AG09309 (cell line): ENCODE measurements at regions not wholly inside any gene's neighbourhood (a gene's known extent, or its start where the extent isn't known, plus 50 kb on each side); places are given as distances from the start of the nearest gene placed in this dataset.
"Not testable (repeated sequence)": the region's sequence is repeated elsewhere in the genome, so short reads cannot be mapped to it uniquely, and the experiment has no call there.

Experiments
- DNase-seq: peaks from one replicate; pipeline ENCODE4 v3.0.0-alpha.2; 2010; ENCODE audit warnings: low read depth
- H3K4me3 ChIP-seq: 2 replicates; pipeline ENCODE4 v1.5.1; 2011; ENCODE audit warnings: mild to moderate bottlenecking, low read depth, low read length, moderate library complexity; ENCODE audit not compliant: control insufficient read depth
- CTCF ChIP-seq: IDR thresholded peaks from 2 replicates; pipeline ENCODE4 v1.5.1; 2011; ENCODE audit warnings: mild to moderate bottlenecking, low read depth, low read length, inconsistent platforms; ENCODE audit not compliant: insufficient read depth, control insufficient read depth; ENCODE audit errors: missing control alignments

DNA sequence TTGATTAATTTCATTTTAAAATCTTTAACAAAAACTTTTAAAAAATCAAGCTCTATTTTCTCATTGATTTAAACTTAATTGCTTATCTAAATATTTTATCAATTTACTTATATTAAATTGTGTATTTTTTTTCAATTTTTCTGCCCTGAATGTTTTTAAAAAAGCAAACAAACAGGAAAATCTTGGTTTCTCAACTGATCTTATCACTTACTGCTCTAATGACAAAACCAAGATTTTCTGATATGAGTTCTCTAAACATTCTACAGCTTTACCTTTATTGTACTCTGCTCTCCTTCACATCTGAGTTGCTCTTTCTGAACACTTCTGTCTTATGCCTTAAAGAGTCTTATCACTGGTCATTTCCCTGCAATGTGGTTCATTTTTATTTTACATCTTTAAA, 587.8 kb upstream of the BCHE start:
- TF ChIP-seq CTCF = no peak
- H3K4me3 ChIP-seq = no peak overlapping the region
- DNase-seq = no peak

DNA sequence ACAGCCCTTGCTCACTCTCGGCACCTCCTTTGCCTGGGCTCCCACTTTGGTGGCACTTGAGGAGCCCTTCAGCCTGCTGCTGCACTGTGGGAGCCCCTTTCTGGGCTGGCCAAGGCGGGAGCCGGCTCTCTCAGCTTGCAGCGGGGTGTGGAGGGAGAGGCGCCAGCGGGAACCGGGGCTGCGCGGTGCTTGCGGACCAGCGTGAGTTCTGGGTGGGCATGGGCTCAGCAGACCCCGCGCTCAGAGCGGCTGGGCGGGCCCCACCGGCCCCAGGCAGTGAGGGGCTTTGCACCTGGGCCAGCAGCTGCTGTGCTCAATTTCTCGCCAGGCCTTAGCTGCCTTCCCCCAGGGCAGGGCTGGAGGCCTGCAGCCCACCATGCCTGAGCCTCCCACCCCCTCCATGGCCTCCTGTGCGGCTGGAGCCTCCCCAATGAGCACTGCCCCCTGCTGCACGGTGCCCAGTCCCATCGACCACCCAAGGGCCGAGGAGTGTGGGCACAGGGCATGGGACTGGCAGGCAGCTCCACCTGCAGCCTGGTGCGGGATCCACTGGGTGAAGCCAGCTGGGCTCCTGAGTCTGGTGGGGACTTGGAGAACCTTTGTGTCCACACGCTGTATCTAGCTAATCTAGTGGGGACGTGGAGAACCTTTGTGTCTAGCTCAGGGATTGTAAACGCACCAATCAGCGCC, 586.7 kb upstream of the BCHE start:
- not testable (repeated sequence) for H3K4me3 ChIP-seq, DNase-seq

DNA sequence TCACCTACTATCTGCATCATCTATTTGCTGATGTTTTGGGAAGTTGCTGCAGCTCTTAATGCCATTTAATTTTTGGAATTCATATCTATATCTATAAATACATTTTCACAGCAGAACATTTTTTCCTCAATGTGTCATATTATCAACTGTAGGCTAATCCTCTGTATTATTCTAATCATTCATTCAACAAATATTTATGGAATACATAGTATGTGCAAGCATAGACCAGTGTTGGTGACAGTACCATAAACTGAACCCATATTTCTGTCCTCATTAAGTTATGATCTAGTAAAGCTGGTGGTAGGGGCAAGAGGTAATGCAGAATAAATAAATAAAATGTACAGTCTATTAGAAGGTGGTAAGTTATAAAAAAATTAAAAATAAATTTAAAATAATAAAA, 585.3 kb upstream of the BCHE start:
- H3K4me3 ChIP-seq = no peak overlapping the region
- no peak for TF ChIP-seq CTCF
- DNase-seq = no peak

- H3K4me3 ChIP-seq = no peak overlapping the region
- DNase-seq = no peak
- no peak for TF ChIP-seq CTCF
Measured at GRCh38 chr3:166420071-166420470, 582.8 kb upstream of the BCHE start.

GRCh38 chr3:166405896-166406295, 568.7 kb upstream of the BCHE start:
- no peak for DNase-seq
- TF ChIP-seq CTCF = no peak
- H3K4me3 ChIP-seq = no peak overlapping the region

DNA sequence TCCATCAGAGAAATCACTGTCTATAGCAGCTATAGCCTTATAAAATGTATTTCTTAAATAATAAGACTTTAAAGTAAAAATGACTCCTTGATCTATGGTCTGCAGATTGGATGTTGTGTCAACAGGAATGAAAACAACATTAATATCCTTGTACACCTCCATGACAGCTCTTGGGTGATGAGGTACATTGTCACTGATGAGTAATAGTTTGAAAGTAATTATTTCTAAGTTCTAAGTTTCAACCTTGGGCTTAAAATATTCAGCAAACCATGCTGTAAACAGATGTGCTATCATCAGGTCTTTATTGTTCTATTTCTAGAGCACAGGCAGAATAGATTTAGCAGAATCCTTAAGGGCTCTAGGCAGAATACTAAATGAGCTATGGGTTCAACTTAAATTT, 568.2 kb upstream of the BCHE start:
- DNase-seq = no peak
- H3K4me3 ChIP-seq = no peak overlapping the region
- TF ChIP-seq CTCF = no peak

- DNase-seq = no peak
- TF ChIP-seq CTCF = no peak
- H3K4me3 ChIP-seq = no peak overlapping the region
Measured at GRCh38 chr3:166390303-166390702, 553.1 kb upstream of the BCHE start.
